ENCODE measurements at regions not wholly inside any gene's neighbourhood (a gene's known extent, or its start where the extent isn't known, plus 50 kb on each side); places are given as distances from the start of the nearest gene placed in this dataset.

DNA sequence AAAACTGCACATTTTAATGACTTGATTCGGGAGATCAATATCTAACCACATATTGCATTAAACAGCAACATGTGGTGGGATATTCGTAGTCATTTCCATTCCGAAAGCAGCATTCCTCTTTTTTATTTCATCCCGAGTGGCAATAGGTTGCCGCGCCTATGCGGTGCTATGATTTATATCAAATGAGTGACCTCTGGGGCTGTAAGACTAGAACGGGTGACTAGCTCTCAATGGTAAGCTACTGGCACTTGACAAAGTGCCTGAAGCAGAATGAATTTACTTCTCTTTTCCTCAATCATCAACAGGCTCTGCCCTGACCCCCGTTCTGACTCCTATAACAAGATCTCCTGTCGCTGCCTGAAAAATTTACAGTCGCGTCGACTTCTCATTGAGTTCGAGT lies 162.3 kb downstream of the ZNF281 start:
- DNase-seq (no peak), FAIRE-seq (no peak)
- peaks cover 0 to 5% (median 0%) of the 10 kb centered on the region in 3 donors for H3K4me1 ChIP-seq (ENCODE audit: control insufficient read depth in 3 of 3, insufficient read depth in 2 of 3, low read depth in 1 of 3, low read length in 2 of 3)
- H3K27ac ChIP-seq (ENCODE audit: low read depth in 1 of 3, low read length in 2 of 3), result no peak overlapping the region
- H3K36me3 ChIP-seq (ENCODE audit: control insufficient read depth in 3 of 3, insufficient read depth in 2 of 3, low read depth in 1 of 3, low read length in 3 of 3), result no peaks in the 10 kb centered on the region
- 61 to 77% (median 70%) methylated on average over 14 of the region's 14 CpGs for WGBS, 3 donors
- peaks cover 0 to 3% (median 3%) of the 10 kb centered on the region in 3 donors for H3K27me3 ChIP-seq (ENCODE audit: control insufficient read depth in 3 of 3, insufficient read depth in 3 of 3, low read length in 3 of 3)
- H3K9me3 ChIP-seq (ENCODE audit: control insufficient read depth in 2 of 2, insufficient read depth in 1 of 2, low read depth in 1 of 2, low read length in 1 of 2), result no peaks in the 10 kb centered on the region
- no peak overlapping the region for H3K4me3 ChIP-seq (ENCODE audit: low read depth in 1 of 3, low read length in 3 of 3)

DNA sequence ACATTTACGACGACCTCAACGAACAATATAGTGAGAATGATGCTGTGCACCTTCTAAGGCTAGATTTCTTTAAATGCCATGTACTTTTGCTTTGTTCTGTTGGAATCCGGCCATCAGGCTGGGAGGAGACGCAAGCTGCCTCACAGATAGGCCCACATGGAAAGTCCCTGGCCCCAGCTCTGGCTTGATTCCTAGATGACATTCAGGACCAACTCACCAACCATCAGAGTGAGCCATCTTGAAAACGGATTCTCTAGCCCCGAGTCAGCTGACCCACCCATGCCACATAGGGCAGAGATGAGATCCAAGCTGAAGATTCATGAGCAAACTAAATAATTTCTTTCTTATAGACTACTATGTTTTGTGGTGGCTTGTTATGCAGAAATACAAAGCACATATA lies 164.4 kb downstream of the ZNF281 start:
- FAIRE-seq, result no peak

DNA sequence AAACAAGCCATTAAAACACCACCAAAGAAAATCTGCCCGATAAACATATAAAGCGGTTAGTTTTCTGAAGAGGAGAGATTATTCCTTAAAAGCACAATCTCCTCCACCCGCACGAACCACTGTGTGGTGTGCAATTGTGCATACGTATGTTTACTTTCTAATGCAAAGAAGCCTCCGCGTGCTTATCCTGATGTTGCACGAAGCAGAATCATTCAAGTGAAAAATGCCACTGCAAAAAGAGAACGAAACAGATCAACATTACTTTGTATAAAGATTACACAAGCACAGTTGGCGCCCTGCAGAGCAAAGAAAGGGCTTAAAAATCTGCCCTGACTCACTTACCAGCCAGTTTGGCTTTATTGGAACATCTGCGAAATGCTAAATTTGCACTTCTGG lies 166.8 kb downstream of the ZNF281 start:
- peaks cover 0 to 5% (median 0%) of the 10 kb centered on the region in 3 donors for H3K4me1 ChIP-seq (ENCODE audit: control insufficient read depth in 3 of 3, insufficient read depth in 2 of 3, low read depth in 1 of 3, low read length in 2 of 3)
- H3K4me3 ChIP-seq (ENCODE audit: low read depth in 1 of 3, low read length in 3 of 3), result peak overlapping the region in 1 of 3 donors; percentile 18
- no peaks in the 10 kb centered on the region for H3K36me3 ChIP-seq (ENCODE audit: control insufficient read depth in 3 of 3, insufficient read depth in 2 of 3, low read depth in 1 of 3, low read length in 3 of 3)
- 38 to 41% (median 40%) methylated on average over 11 of the region's 11 CpGs for WGBS, 3 donors
- H3K27ac ChIP-seq (ENCODE audit: low read depth in 1 of 3, low read length in 2 of 3), result peak overlapping the region in 1 of 3 donors; percentile 11
- H3K9me3 ChIP-seq (ENCODE audit: control insufficient read depth in 2 of 2, insufficient read depth in 1 of 2, low read depth in 1 of 2, low read length in 1 of 2), result no peaks in the 10 kb centered on the region
- DNase-seq (no peak), FAIRE-seq (no peak)
- peaks cover 0 to 3% (median 3%) of the 10 kb centered on the region in 3 donors for H3K27me3 ChIP-seq (ENCODE audit: control insufficient read depth in 3 of 3, insufficient read depth in 3 of 3, low read length in 3 of 3)

More for the DNA sequence above, 164.4 kb downstream of the ZNF281 start:
- WGBS, 3 donors, result 76 to 78% (median 76%) methylated on average over 7 of the region's 7 CpGs
- Histone ChIP-seq H3K27ac (ENCODE audit: low read depth in 1 of 3, low read length in 2 of 3) (no peak overlapping the region), H3K9me3 (ENCODE audit: control insufficient read depth in 2 of 2, insufficient read depth in 1 of 2, low read depth in 1 of 2, low read length in 1 of 2) (no peaks in the 10 kb centered on the region), H3K4me1 (ENCODE audit: control insufficient read depth in 3 of 3, insufficient read depth in 2 of 3, low read depth in 1 of 3, low read length in 2 of 3) (peaks cover 0 to 5% (median 0%) of the 10 kb centered on the region in 3 donors), H3K4me3 (ENCODE audit: low read depth in 1 of 3, low read length in 3 of 3) (no peak overlapping the region), H3K27me3 (ENCODE audit: control insufficient read depth in 3 of 3, insufficient read depth in 3 of 3, low read length in 3 of 3) (peaks cover 0 to 3% (median 3%) of the 10 kb centered on the region in 3 donors), H3K36me3 (ENCODE audit: control insufficient read depth in 3 of 3, insufficient read depth in 2 of 3, low read depth in 1 of 3, low read length in 3 of 3) (no peaks in the 10 kb centered on the region)
- no peak for DNase-seq

GRCh38 chr1:200242110-200243041 lies 167.5 kb downstream of the ZNF281 start:
- Histone ChIP-seq H3K9me3 (ENCODE audit: control insufficient read depth in 2 of 2, insufficient read depth in 1 of 2, low read depth in 1 of 2, low read length in 1 of 2) (no peaks in the 10 kb centered on the region), H3K36me3 (ENCODE audit: control insufficient read depth in 3 of 3, insufficient read depth in 2 of 3, low read depth in 1 of 3, low read length in 3 of 3) (no peaks in the 10 kb centered on the region), H3K27ac (ENCODE audit: low read depth in 1 of 3, low read length in 2 of 3) (peak overlapping the region in 2 of 3 donors; percentile 11 to 37), H3K4me1 (ENCODE audit: control insufficient read depth in 3 of 3, insufficient read depth in 2 of 3, low read depth in 1 of 3, low read length in 2 of 3) (peaks cover 0 to 5% (median 0%) of the 10 kb centered on the region in 3 donors), H3K4me3 (ENCODE audit: low read depth in 1 of 3, low read length in 3 of 3) (peak overlapping the region in 1 of 3 donors; percentile 18), H3K27me3 (ENCODE audit: control insufficient read depth in 3 of 3, insufficient read depth in 3 of 3, low read length in 3 of 3) (no peaks in the 10 kb centered on the region)
- WGBS, 3 donors, result 39 to 55% (median 42%) methylated on average over 15 of the region's 15 CpGs
- DNase-seq (peak; percentile 38 to 74), FAIRE-seq (no peak)

- FAIRE-seq (no peak), DNase-seq (no peak)
- H3K27ac ChIP-seq (ENCODE audit: low read depth in 1 of 3, low read length in 2 of 3), result no peak overlapping the region
- peaks cover 0 to 5% (median 0%) of the 10 kb centered on the region in 3 donors for H3K4me1 ChIP-seq (ENCODE audit: control insufficient read depth in 3 of 3, insufficient read depth in 2 of 3, low read depth in 1 of 3, low read length in 2 of 3)
- no peaks in the 10 kb centered on the region for H3K9me3 ChIP-seq (ENCODE audit: control insufficient read depth in 2 of 2, insufficient read depth in 1 of 2, low read depth in 1 of 2, low read length in 1 of 2)
- no peak overlapping the region for H3K4me3 ChIP-seq (ENCODE audit: low read depth in 1 of 3, low read length in 3 of 3)
- 48 to 89% (median 65%) methylated on average over 9 of the region's 9 CpGs for WGBS, 3 donors
- no peaks in the 10 kb centered on the region for H3K36me3 ChIP-seq (ENCODE audit: control insufficient read depth in 3 of 3, insufficient read depth in 2 of 3, low read depth in 1 of 3, low read length in 3 of 3)
- H3K27me3 ChIP-seq (ENCODE audit: control insufficient read depth in 3 of 3, insufficient read depth in 3 of 3, low read length in 3 of 3), result no peaks in the 10 kb centered on the region
Measured at GRCh38 chr1:200240656-200241055, 169.2 kb downstream of the ZNF281 start.

DNA sequence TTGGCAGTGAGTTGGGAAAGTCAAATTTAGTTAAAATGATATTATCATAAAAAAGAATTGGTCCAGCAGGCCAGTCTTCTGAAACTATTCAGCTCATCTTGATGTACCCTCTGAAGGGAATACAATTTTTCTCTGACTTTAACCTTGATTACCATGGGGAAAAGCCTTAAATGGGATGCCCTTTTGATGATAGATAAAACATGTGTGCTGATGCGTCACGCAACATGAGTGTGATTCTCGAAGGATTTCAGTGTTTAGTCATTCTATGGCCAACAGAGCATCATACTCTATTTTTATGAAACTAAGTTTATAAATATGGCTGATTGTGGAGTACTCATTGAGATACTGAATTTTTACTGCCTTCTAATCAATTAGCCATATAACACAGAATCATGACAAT lies 171.5 kb downstream of the ZNF281 start:
- Histone ChIP-seq H3K9me3 (ENCODE audit: control insufficient read depth in 2 of 2, insufficient read depth in 1 of 2, low read depth in 1 of 2, low read length in 1 of 2) (no peaks in the 10 kb centered on the region), H3K4me3 (ENCODE audit: low read depth in 1 of 3, low read length in 3 of 3) (no peak overlapping the region), H3K36me3 (ENCODE audit: control insufficient read depth in 3 of 3, insufficient read depth in 2 of 3, low read depth in 1 of 3, low read length in 3 of 3) (no peaks in the 10 kb centered on the region), H3K4me1 (ENCODE audit: control insufficient read depth in 3 of 3, insufficient read depth in 2 of 3, low read depth in 1 of 3, low read length in 2 of 3) (peaks cover 0 to 5% (median 0%) of the 10 kb centered on the region in 3 donors), H3K27ac (ENCODE audit: low read depth in 1 of 3, low read length in 2 of 3) (no peak overlapping the region), H3K27me3 (ENCODE audit: control insufficient read depth in 3 of 3, insufficient read depth in 3 of 3, low read length in 3 of 3) (no peaks in the 10 kb centered on the region)
- WGBS, 3 donors, result 88 to 99% (median 98%) methylated on average over 3 of the region's 3 CpGs
- FAIRE-seq (no peak), DNase-seq (no peak)

DNA sequence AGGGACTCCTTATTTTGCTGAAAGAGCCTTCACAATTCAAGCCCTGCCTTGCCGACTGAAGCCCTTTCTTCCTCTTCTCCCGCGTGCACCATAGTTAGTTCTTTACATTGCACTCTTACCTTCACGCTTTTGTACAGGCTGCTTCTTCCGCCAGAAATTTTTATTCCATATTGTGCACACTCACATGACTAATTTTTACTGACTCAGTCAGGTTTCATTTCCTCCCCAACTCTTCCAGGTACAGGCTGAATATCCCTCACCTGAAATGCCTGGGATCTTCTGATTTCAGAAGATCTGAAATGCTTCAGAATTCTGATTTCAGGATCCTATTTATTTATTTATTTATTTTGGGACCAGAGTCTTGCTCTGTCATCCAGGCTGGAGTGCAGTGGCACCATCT lies 172.8 kb downstream of the ZNF281 start:
- H3K27me3 ChIP-seq (ENCODE audit: control insufficient read depth in 3 of 3, insufficient read depth in 3 of 3, low read length in 3 of 3), result no peaks in the 10 kb centered on the region
- FAIRE-seq (no peak), DNase-seq (no peak)
- H3K27ac ChIP-seq (ENCODE audit: low read depth in 1 of 3, low read length in 2 of 3), result no peak overlapping the region
- H3K9me3 ChIP-seq (ENCODE audit: control insufficient read depth in 2 of 2, insufficient read depth in 1 of 2, low read depth in 1 of 2, low read length in 1 of 2), result no peaks in the 10 kb centered on the region
- H3K4me3 ChIP-seq (ENCODE audit: low read depth in 1 of 3, low read length in 3 of 3), result no peak overlapping the region
- 90 to 97% (median 95%) methylated on average over 5 of the region's 5 CpGs for WGBS, 3 donors
- H3K36me3 ChIP-seq (ENCODE audit: control insufficient read depth in 3 of 3, insufficient read depth in 2 of 3, low read depth in 1 of 3, low read length in 3 of 3), result no peaks in the 10 kb centered on the region
- no peaks in the 10 kb centered on the region for H3K4me1 ChIP-seq (ENCODE audit: control insufficient read depth in 3 of 3, insufficient read depth in 2 of 3, low read depth in 1 of 3, low read length in 2 of 3)

- no peaks in the 10 kb centered on the region for H3K36me3 ChIP-seq (ENCODE audit: control insufficient read depth in 3 of 3, insufficient read depth in 2 of 3, low read depth in 1 of 3, low read length in 3 of 3)
- no peak for FAIRE-seq
- no peak overlapping the region for H3K4me3 ChIP-seq (ENCODE audit: low read depth in 1 of 3, low read length in 3 of 3)
- H3K9me3 ChIP-seq (ENCODE audit: control insufficient read depth in 2 of 2, insufficient read depth in 1 of 2, low read depth in 1 of 2, low read length in 1 of 2), result no peaks in the 10 kb centered on the region
- WGBS, 3 donors, result 93% methylated on average over 2 of the region's 2 CpGs
- no peaks in the 10 kb centered on the region for H3K4me1 ChIP-seq (ENCODE audit: control insufficient read depth in 3 of 3, insufficient read depth in 2 of 3, low read depth in 1 of 3, low read length in 2 of 3)
- H3K27me3 ChIP-seq (ENCODE audit: control insufficient read depth in 3 of 3, insufficient read depth in 3 of 3, low read length in 3 of 3), result no peaks in the 10 kb centered on the region
- no peak overlapping the region for H3K27ac ChIP-seq (ENCODE audit: low read depth in 1 of 3, low read length in 2 of 3)
- no peak for DNase-seq
Measured at GRCh38 chr1:200234938-200235337, 174.9 kb downstream of the ZNF281 start.

Measured in small intestine (tissue), 7 donors.